GM23338 (cell line): ENCODE measurements at regions not wholly inside any gene's neighbourhood (a gene's known extent, or its start where the extent isn't known, plus 50 kb on each side); places are given as distances from the start of the nearest gene placed in this dataset.

ENCODE experiments used
- ATAC-seq: fragments of 200-7000 bp; cut with Tn5 transposase; 3 replicates; pipeline ENCODE4 v1.9.1; 2020
- DNase-seq: peaks from one replicate; pipeline ENCODE4 v3.0.0-alpha.2; 2015; ENCODE audit warnings: low spot score
- H2AFZ ChIP-seq: fragments of 200-600 bp; sonication (generic); 2 replicates; pipeline ENCODE4 v1.8.0; 2016; ENCODE audit warnings: antibody characterized with exemption, mild to moderate bottlenecking, moderate library complexity
- H3F3A ChIP-seq: fragments of 200-600 bp; sonication (generic); replicated peaks from 2 replicates; pipeline ENCODE4 v1.8.0; 2017; ENCODE audit warnings: antibody characterized with exemption, mixed run types, low read depth
- H3K27ac ChIP-seq: fragments of 200-600 bp; sonication (generic); 2 replicates; pipeline ENCODE4 v1.6.1; 2016; ENCODE audit warnings: low read depth
- H3K27me3 ChIP-seq: fragments of 200-600 bp; sonication (generic); 2 replicates; pipeline ENCODE4 v1.8.0; 2016; ENCODE audit warnings: mild to moderate bottlenecking, mixed run types, moderate library complexity; ENCODE audit not compliant: insufficient read depth
- H3K36me3 ChIP-seq: fragments of 200-600 bp; sonication (generic); 2 replicates; pipeline ENCODE4 v1.8.0; 2016; ENCODE audit warnings: mild to moderate bottlenecking; ENCODE audit not compliant: insufficient read depth
- H3K4me1 ChIP-seq: fragments of 200-600 bp; sonication (generic); 2 replicates; pipeline ENCODE4 v1.8.0; 2016; ENCODE audit warnings: mild to moderate bottlenecking, moderate library complexity; ENCODE audit not compliant: insufficient read depth
- H3K4me2 ChIP-seq: fragments of 200-600 bp; sonication (generic); 2 replicates; pipeline ENCODE4 v1.7.1; 2017; ENCODE audit warnings: mixed run types
- H3K4me3 ChIP-seq: fragments of 200-600 bp; sonication (generic); 2 replicates; pipeline ENCODE4 v1.6.1; 2016; ENCODE audit warnings: mixed run types
- H3K79me2 ChIP-seq: fragments of 200-600 bp; sonication (generic); replicated peaks from 2 replicates; pipeline ENCODE4 v1.8.0; 2017; ENCODE audit warnings: mild to moderate bottlenecking; ENCODE audit not compliant: insufficient read depth
- H3K9me2 ChIP-seq: fragments of 200-600 bp; sonication (generic); 2 replicates; pipeline ENCODE4 v1.8.0; 2017; ENCODE audit not compliant: insufficient read depth
- H4K20me1 ChIP-seq: fragments of 200-600 bp; sonication (generic); replicated peaks from 2 replicates; pipeline ENCODE4 v1.8.0; 2017; ENCODE audit warnings: mild to moderate bottlenecking; ENCODE audit not compliant: insufficient read depth
- H3K27ac Mint-ChIP-seq: 2 replicates; pipeline ENCODE4 v1.8.0; 2020; ENCODE audit warnings: inconsistent platforms, mild to moderate bottlenecking, moderate library complexity, mixed read lengths
- H3K27me3 Mint-ChIP-seq: 3 replicates; pipeline ENCODE4 v1.8.0; 2022; ENCODE audit warnings: low read depth, mild to moderate bottlenecking, moderate library complexity, mixed read lengths, inconsistent platforms; ENCODE audit not compliant: insufficient read depth, poor library complexity
- H3K36me3 Mint-ChIP-seq: 3 replicates; pipeline ENCODE4 v1.8.0; 2021; ENCODE audit warnings: low read depth, mild to moderate bottlenecking, inconsistent platforms, moderate library complexity, mixed read lengths
- H3K4me1 Mint-ChIP-seq: 3 replicates; pipeline ENCODE4 v1.8.0; 2020; ENCODE audit warnings: mild to moderate bottlenecking, inconsistent platforms, mixed read lengths
- H3K4me3 Mint-ChIP-seq: 3 replicates; pipeline ENCODE4 v1.8.0; 2021; ENCODE audit warnings: moderate library complexity, mild to moderate bottlenecking, inconsistent platforms, mixed read lengths
- H3K9me3 Mint-ChIP-seq: 3 replicates; pipeline ENCODE4 v1.8.0; 2020; ENCODE audit warnings: moderate library complexity, mild to moderate bottlenecking, inconsistent platforms, mixed read lengths
- EZH2 ChIP-seq: fragments of 200-600 bp; sonication (generic); IDR thresholded peaks from one replicate; pipeline ENCODE4 v1.8.0; 2017; ENCODE audit warnings: antibody characterized with exemption, mild to moderate bottlenecking, low read depth; ENCODE audit not compliant: unreplicated experiment
- EZH2phosphoT487 ChIP-seq: fragments of 200-600 bp; sonication (generic); IDR thresholded peaks from one replicate; pipeline ENCODE4 v1.8.1; 2018; ENCODE audit warnings: antibody characterized with exemption; ENCODE audit not compliant: unreplicated experiment
- NANOG ChIP-seq: IDR thresholded peaks from 2 replicates; pipeline ENCODE4 v1.6.1; 2016; ENCODE audit warnings: antibody characterized with exemption, borderline replicate concordance
- POLR2AphosphoS5 ChIP-seq: IDR thresholded peaks from 2 replicates; pipeline ENCODE4 v1.6.1; 2016; ENCODE audit warnings: antibody characterized with exemption, low read depth
- REST ChIP-seq: IDR thresholded peaks from one replicate; pipeline ENCODE4 v1.6.1; 2018; ENCODE audit warnings: antibody characterized with exemption; ENCODE audit not compliant: unreplicated experiment
- STAT1 ChIP-seq: IDR thresholded peaks from one replicate; pipeline ENCODE4 v1.6.1; 2016; ENCODE audit warnings: antibody characterized with exemption; ENCODE audit not compliant: unreplicated experiment
- ZNF114 ChIP-seq: fragments of 250-450 bp; sonication (Bioruptor Pico); IDR thresholded peaks from 2 replicates; pipeline ENCODE4 v1.5.0; 2020; ENCODE audit warnings: mild to moderate bottlenecking, moderate library complexity
- ZNF331 ChIP-seq: fragments of 250-450 bp; sonication (Bioruptor Pico); IDR thresholded peaks from 2 replicates; pipeline ENCODE4 v1.5.0; 2020; ENCODE audit warnings: low read depth, mild to moderate bottlenecking, moderate library complexity
- ZNF462 ChIP-seq: fragments of 250-450 bp; sonication (Bioruptor Pico); IDR thresholded peaks from 2 replicates; pipeline ENCODE4 v1.5.0; 2020; ENCODE audit warnings: mild to moderate bottlenecking, moderate library complexity
- TF ChIP-seq, protein P1 (sequence below): IDR thresholded peaks from 2 replicates; pipeline ENCODE4 v1.6.1; 2016; ENCODE audit warnings: antibody characterized with exemption

- peaks cover 2% of the 10 kb centered on the region for H3K27me3 Mint-ChIP-seq
- H3K79me2 ChIP-seq: no peaks in the 10 kb centered on the region
- no peak overlapping the region for H3K4me2 ChIP-seq
- no peak overlapping the region for H2AFZ ChIP-seq
- H3K4me1 ChIP-seq: no peaks in the 10 kb centered on the region
- H3K36me3 Mint-ChIP-seq: peaks cover 13% of the 10 kb centered on the region
- H3K36me3 ChIP-seq: peaks cover 3% of the 10 kb centered on the region; the same call in 1 of the 2 replicates
- no peak overlapping the region for H3K4me3 ChIP-seq
- H3K27me3 ChIP-seq: no peaks in the 10 kb centered on the region
- no peaks in the 10 kb centered on the region for H3F3A ChIP-seq
- no peak for DNase-seq
- no peak for ATAC-seq
- no peak overlapping the region for H3K27ac ChIP-seq
- H3K4me1 Mint-ChIP-seq: no peaks in the 10 kb centered on the region; the same call in 2 of the 3 replicates
- no peaks in the 10 kb centered on the region for H3K9me2 ChIP-seq
- peaks cover 23% of the 10 kb centered on the region for H3K9me3 Mint-ChIP-seq
- no peak overlapping the region for H3K27ac Mint-ChIP-seq
- TF ChIP-seq POLR2AphosphoS5: no peak
- no peak for TF ChIP-seq EZH2phosphoT487
- TF ChIP-seq, protein P1, sequence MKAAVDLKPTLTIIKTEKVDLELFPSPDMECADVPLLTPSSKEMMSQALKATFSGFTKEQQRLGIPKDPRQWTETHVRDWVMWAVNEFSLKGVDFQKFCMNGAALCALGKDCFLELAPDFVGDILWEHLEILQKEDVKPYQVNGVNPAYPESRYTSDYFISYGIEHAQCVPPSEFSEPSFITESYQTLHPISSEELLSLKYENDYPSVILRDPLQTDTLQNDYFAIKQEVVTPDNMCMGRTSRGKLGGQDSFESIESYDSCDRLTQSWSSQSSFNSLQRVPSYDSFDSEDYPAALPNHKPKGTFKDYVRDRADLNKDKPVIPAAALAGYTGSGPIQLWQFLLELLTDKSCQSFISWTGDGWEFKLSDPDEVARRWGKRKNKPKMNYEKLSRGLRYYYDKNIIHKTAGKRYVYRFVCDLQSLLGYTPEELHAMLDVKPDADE: no peak
- TF ChIP-seq ZNF331 (CRISPR knock-in tag): no peak
- TF ChIP-seq STAT1: no peak
- no peak for TF ChIP-seq NANOG
- H4K20me1 ChIP-seq: no peaks in the 10 kb centered on the region
- no peak overlapping the region for H3K4me3 Mint-ChIP-seq
These were observed 160.3 kb upstream of the VEGFC start for GRCh38 chr4:176953021-176953420.

- no peak overlapping the region for H3K4me2 ChIP-seq
- TF ChIP-seq ZNF114 (CRISPR knock-in tag) (no peak), EZH2 (no peak), NANOG (no peak), STAT1 (no peak), ZNF462 (CRISPR knock-in tag) (no peak), REST (no peak), POLR2AphosphoS5 (no peak)
These were observed 164.8 kb upstream of the VEGFC start for GRCh38 chr4:176957353-176958118.

More at GRCh38 chr4:176957353-176958118, 164.8 kb upstream of the VEGFC start:
- peaks cover 4% of the 10 kb centered on the region for H3K27me3 Mint-ChIP-seq
- peaks cover 3% of the 10 kb centered on the region; the same call in 1 of the 2 replicates for H3K36me3 ChIP-seq
- H2AFZ ChIP-seq: no peak overlapping the region
- ATAC-seq: no peak
- no peak overlapping the region for H3K4me3 Mint-ChIP-seq
- H3K4me1 Mint-ChIP-seq: no peaks in the 10 kb centered on the region; the same call in 2 of the 3 replicates
- H3K4me1 ChIP-seq: no peaks in the 10 kb centered on the region
- no peak overlapping the region for H3K27ac ChIP-seq
- no peaks in the 10 kb centered on the region for H3K9me2 ChIP-seq
- H3K4me3 ChIP-seq: no peak overlapping the region
- H3K27me3 ChIP-seq: no peaks in the 10 kb centered on the region
- no peak overlapping the region for H3K27ac Mint-ChIP-seq
- H3K9me3 Mint-ChIP-seq: peaks cover 23% of the 10 kb centered on the region
- no peak for DNase-seq
- H3F3A ChIP-seq: no peaks in the 10 kb centered on the region
- H4K20me1 ChIP-seq: no peaks in the 10 kb centered on the region
- no peaks in the 10 kb centered on the region for H3K79me2 ChIP-seq
- peaks cover 13% of the 10 kb centered on the region for H3K36me3 Mint-ChIP-seq
